NB4 (cell line): ENCODE measurements at regions not wholly inside any gene's neighbourhood (a gene's known extent, or its start where the extent isn't known, plus 50 kb on each side); places are given as distances from the start of the nearest gene placed in this dataset.

Experiments used
- POLR2A ChIP-seq: IDR thresholded peaks from 2 replicates; pipeline ENCODE4 v1.6.1; 2011; ENCODE audit warnings: mild to moderate bottlenecking; ENCODE audit not compliant: insufficient read length; ENCODE audit errors: extremely low read depth
- TF ChIP-seq, protein P1 (sequence below): IDR thresholded peaks from 2 replicates; pipeline ENCODE4 v1.6.1; 2011; ENCODE audit warnings: low read depth, low read length
- TF ChIP-seq, protein P2 (sequence below): IDR thresholded peaks from one replicate; pipeline ENCODE4 v1.5.1; 2012; ENCODE audit warnings: low read depth, low read length

DNA sequence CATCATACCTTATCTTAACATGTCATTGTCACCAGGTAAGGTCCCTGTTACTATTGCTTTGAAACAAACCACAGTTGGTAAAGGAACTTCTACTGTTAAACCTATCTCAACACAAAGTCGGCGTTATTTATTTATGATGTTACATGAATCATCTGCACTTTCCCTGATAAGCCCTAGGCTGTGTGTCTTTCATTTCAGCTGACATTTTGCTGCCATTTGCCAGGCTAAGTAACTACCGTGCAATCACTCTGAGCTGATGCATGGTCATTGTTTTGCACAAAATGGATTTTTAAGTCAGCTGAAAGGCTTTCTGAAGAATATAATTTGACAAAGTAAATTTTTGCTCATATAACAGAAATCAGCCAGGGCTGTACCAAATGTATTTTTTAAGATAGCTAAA is 546.5 kb downstream of the ZNF608 start:
- TF ChIP-seq, protein P1, sequence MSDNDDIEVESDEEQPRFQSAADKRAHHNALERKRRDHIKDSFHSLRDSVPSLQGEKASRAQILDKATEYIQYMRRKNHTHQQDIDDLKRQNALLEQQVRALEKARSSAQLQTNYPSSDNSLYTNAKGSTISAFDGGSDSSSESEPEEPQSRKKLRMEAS = no peak
- TF ChIP-seq, protein P2, sequence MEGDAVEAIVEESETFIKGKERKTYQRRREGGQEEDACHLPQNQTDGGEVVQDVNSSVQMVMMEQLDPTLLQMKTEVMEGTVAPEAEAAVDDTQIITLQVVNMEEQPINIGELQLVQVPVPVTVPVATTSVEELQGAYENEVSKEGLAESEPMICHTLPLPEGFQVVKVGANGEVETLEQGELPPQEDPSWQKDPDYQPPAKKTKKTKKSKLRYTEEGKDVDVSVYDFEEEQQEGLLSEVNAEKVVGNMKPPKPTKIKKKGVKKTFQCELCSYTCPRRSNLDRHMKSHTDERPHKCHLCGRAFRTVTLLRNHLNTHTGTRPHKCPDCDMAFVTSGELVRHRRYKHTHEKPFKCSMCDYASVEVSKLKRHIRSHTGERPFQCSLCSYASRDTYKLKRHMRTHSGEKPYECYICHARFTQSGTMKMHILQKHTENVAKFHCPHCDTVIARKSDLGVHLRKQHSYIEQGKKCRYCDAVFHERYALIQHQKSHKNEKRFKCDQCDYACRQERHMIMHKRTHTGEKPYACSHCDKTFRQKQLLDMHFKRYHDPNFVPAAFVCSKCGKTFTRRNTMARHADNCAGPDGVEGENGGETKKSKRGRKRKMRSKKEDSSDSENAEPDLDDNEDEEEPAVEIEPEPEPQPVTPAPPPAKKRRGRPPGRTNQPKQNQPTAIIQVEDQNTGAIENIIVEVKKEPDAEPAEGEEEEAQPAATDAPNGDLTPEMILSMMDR = no peak
- no peak for TF ChIP-seq POLR2A
